Activated naive CD8-positive, alpha-beta T cell treated with anti-CD3 and anti-CD28 coated beads, Interleukin-2, amount 10 ng/mL, durations not matched to agents 7 days and 5 days (primary cell): ENCODE measurements at regions not wholly inside any gene's neighbourhood (a gene's known extent, or its start where the extent isn't known, plus 50 kb on each side); places are given as distances from the start of the nearest gene placed in this dataset.

ENCODE experiments used
- ATAC-seq: fragments of 150-1000 bp; cut with Tn5 transposase; one replicate; pipeline ENCODE4 v1.10.0; 2021; ENCODE audit warnings: low read depth, moderate library complexity
- POLR2A ChIA-PET: fragments of 350-600 bp; sonication (Branson Sonifier 250); formaldehyde crosslinking; loops from one replicate; lab custom pipeline; 2021; ENCODE audit warnings: antibody characterized with exemption; lab: Charles Lee
- DNase-seq: peaks from one replicate; pipeline ENCODE4 v3.0.0; 2021
- H3K27ac Mint-ChIP-seq: one replicate; pipeline ENCODE4 v1.8.0; 2022; ENCODE audit warnings: mild to moderate bottlenecking, mixed read lengths
- H3K27me3 Mint-ChIP-seq: one replicate; pipeline ENCODE4 v1.8.0; 2022; ENCODE audit warnings: mild to moderate bottlenecking, moderate library complexity, mixed read lengths
- H3K36me3 Mint-ChIP-seq: one replicate; pipeline ENCODE4 v1.8.0; 2021; ENCODE audit warnings: mild to moderate bottlenecking, mixed read lengths
- H3K4me1 Mint-ChIP-seq: one replicate; pipeline ENCODE4 v1.8.0; 2021; ENCODE audit warnings: mixed read lengths
- H3K4me3 Mint-ChIP-seq: one replicate; pipeline ENCODE4 v1.8.0; 2022; ENCODE audit warnings: mild to moderate bottlenecking, moderate library complexity, mixed read lengths
- H3K9me3 Mint-ChIP-seq: one replicate; pipeline ENCODE4 v1.8.0; 2021; ENCODE audit warnings: mixed read lengths

- Mint-ChIP-seq H3K27ac (no peak overlapping the region), H3K27me3 (peaks cover 83% of the 10 kb centered on the region), H3K9me3 (no peaks in the 10 kb centered on the region)
Observed at GRCh38 chr10:100685331-100685730, 60.1 kb upstream of the PAX2 start.

DNA sequence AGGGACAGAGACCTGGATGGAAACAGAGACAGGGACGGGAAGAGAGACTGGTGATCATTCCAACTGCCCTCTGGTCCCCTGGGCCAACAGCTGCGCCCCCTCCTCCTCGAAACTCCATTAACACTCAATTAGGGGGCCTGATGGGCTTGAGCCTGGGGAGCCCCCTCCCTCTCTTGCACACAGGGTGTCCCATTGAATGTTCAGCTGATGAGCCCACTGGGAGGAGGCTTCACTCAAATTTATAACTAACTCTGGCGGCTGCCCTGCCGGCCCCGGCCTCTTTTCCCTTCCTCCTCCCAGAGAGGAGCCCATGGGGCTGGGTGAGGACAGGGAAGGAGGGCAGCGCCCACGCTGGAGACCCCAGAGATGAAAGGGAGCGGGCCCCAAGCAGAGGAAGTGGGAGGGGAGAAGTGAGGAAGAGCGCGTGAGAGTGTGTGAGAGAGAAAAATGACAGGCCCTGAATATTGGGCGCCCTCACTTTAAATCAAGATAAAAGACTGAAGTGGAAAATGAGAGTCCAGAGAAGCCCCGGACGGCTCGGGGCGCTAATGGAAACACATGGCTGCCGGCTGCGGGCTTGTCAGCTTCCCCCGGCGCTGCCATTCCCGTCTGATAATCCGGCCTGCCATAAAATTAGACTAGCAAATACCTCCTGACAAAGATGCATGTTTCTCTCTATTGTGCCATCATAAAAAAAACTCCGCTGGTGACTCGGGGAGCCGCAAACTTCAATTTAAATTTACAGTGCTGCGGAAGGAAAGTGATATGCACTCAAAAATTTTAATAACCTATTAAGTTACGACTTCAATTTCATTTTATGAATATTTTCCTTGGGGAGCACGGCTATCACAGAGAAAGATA is 58.0 kb upstream of the PAX2 start:
- Mint-ChIP-seq H3K27ac (no peak overlapping the region), H3K4me3 (no peak overlapping the region), H3K9me3 (no peaks in the 10 kb centered on the region), H3K4me1 (peaks cover 1% of the 10 kb centered on the region), H3K27me3 (peaks cover 76% of the 10 kb centered on the region), H3K36me3 (no peaks in the 10 kb centered on the region)
- POLR2A ChIA-PET: no interaction called here
- ATAC-seq: no peak
- no peak for DNase-seq

More at GRCh38 chr10:100685331-100685730, 60.1 kb upstream of the PAX2 start:
- no peak overlapping the region for H3K4me3 Mint-ChIP-seq
- POLR2A ChIA-PET: no interaction called here
- DNase-seq (no peak), ATAC-seq (no peak)
- H3K36me3 Mint-ChIP-seq: no peaks in the 10 kb centered on the region
- peaks cover 3% of the 10 kb centered on the region for H3K4me1 Mint-ChIP-seq

GRCh38 chr10:100688201-100688600 is 57.2 kb upstream of the PAX2 start:
- Mint-ChIP-seq H3K4me1 (no peaks in the 10 kb centered on the region), H3K36me3 (no peaks in the 10 kb centered on the region), H3K4me3 (no peak overlapping the region), H3K9me3 (no peaks in the 10 kb centered on the region), H3K27ac (no peak overlapping the region), H3K27me3 (peaks cover 67% of the 10 kb centered on the region)
- POLR2A ChIA-PET: no interaction called here
- no peak for ATAC-seq
- no peak for DNase-seq

GRCh38 chr10:100693821-100694220 is 51.6 kb upstream of the PAX2 start:
- POLR2A ChIA-PET: no interaction called here
- DNase-seq (no peak), ATAC-seq (no peak)
- H3K27ac Mint-ChIP-seq: no peak overlapping the region
- peaks cover 21% of the 10 kb centered on the region for H3K27me3 Mint-ChIP-seq
- H3K4me3 Mint-ChIP-seq: no peak overlapping the region
- no peaks in the 10 kb centered on the region for H3K36me3 Mint-ChIP-seq
- peaks cover 4% of the 10 kb centered on the region for H3K4me1 Mint-ChIP-seq
- no peaks in the 10 kb centered on the region for H3K9me3 Mint-ChIP-seq
